GM10248 (cell line): ENCODE measurements at regions not wholly inside any gene's neighbourhood (a gene's known extent, or its start where the extent isn't known, plus 50 kb on each side); places are given as distances from the start of the nearest gene placed in this dataset.

Source experiments
- CTCF ChIA-PET: fragments of 300-600 bp; sonication (Branson Sonifier 250); formaldehyde crosslinking; extraction: SDS; loops from one replicate; lab custom pipeline; 2021; ENCODE audit warnings: antibody characterized with exemption; lab: Yijun Ruan, JAX
- POLR2A ChIA-PET: fragments of 350-650 bp; sonication (Branson Sonifier 250); formaldehyde crosslinking; extraction: SDS; loops from one replicate; lab custom pipeline; 2020; ENCODE audit warnings: antibody characterized with exemption; lab: Yijun Ruan, JAX
- DNase-seq: peaks from one replicate; pipeline ENCODE4 v3.0.0; 2012; ENCODE audit errors: extremely low spot score
- CTCF ChIP-seq: IDR thresholded peaks from 2 replicates; pipeline ENCODE4 v1.5.1; 2012; ENCODE audit warnings: mild to moderate bottlenecking, low read depth; ENCODE audit errors: extremely low read depth, missing control alignments, control extremely low read depth

- DNase-seq = no peak
- TF ChIP-seq CTCF = no peak
- CTCF ChIA-PET = interaction anchor here (0.7 to 1.7 kb wide), 2 partner anchors 9 to 15 kb away, joined by 3 to 4 read pairs; no protein-coding TSS in a partner anchor
- POLR2A ChIA-PET = no interaction called here
These were observed 74.9 kb upstream of the PRPS1L1 start for GRCh38 chr7:18102576-18102975.

- CTCF ChIA-PET = interaction anchor here (1.0 to 1.4 kb wide), 2 partner anchors 9 to 149 kb away, joined by 3 read pairs; no protein-coding TSS in a partner anchor
- TF ChIP-seq CTCF = no peak
- no peak for DNase-seq
- POLR2A ChIA-PET = no interaction called here
These were observed 76.0 kb upstream of the PRPS1L1 start for GRCh38 chr7:18103436-18104218.

GRCh38 chr7:18109762-18110161 lies 82.1 kb upstream of the PRPS1L1 start:
- no peak for DNase-seq
- CTCF ChIA-PET = interaction anchor here (1.5 to 3.7 kb wide), 2 partner anchors 19 to 212 kb away, joined by 3 to 11 read pairs; no protein-coding TSS in a partner anchor
- TF ChIP-seq CTCF = no peak
- POLR2A ChIA-PET = no interaction called here

GRCh38 chr7:18116661-18117060 lies 89.0 kb upstream of the PRPS1L1 start:
- ChIA-PET CTCF (interaction anchor here (0.7 kb wide), 1 partner anchor 12 kb away, joined by 3 read pairs; no protein-coding TSS in a partner anchor), POLR2A (no interaction called here)
- no peak for TF ChIP-seq CTCF
- no peak for DNase-seq

- CTCF ChIA-PET = no interaction called here
- DNase-seq = no peak
- POLR2A ChIA-PET = no interaction called here
- no peak for TF ChIP-seq CTCF
These were observed 89.8 kb upstream of the PRPS1L1 start for GRCh38 chr7:18117482-18117881.

- CTCF ChIA-PET = interaction anchor here (1.3 kb wide), 1 partner anchor 29 kb away, joined by 3 read pairs; no protein-coding TSS in a partner anchor
- POLR2A ChIA-PET = no interaction called here
- DNase-seq = no peak
- no peak for TF ChIP-seq CTCF
These were observed 92.3 kb upstream of the PRPS1L1 start for GRCh38 chr7:18119985-18120384.
